GM19025 (cell line): ENCODE measurements at regions not wholly inside any gene's neighbourhood (a gene's known extent, or its start where the extent isn't known, plus 50 kb on each side); places are given as distances from the start of the nearest gene placed in this dataset.

Source experiments
- ATAC-seq: cut with Tn5 transposase; IDR thresholded peaks from one replicate; pipeline ENCODE4 v1.9.1; 2021; ENCODE audit warnings: mild to moderate bottlenecking, low read depth, moderate library complexity; ENCODE audit not compliant: unreplicated experiment

DNA sequence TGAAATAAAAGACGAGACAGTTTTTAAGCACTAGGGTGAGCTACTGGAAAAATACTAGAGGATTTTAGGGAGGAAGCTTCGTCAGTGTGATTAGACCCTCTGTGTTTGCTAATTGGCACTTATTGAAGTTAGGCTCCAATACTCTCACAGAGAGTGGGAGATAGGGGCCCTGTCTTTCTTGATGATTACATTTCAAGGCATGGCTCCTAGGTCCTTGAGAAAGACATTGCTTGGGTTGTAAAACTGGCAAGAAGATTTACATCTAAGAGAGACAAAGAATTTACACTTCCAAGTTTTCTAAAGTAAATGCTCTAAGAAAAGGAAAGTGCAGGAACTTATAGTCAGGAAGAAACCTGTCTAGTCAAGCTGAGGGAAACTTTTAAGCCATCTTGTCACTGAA, 183.2 kb downstream of the C12orf50 start:
- no peak for ATAC-seq

DNA sequence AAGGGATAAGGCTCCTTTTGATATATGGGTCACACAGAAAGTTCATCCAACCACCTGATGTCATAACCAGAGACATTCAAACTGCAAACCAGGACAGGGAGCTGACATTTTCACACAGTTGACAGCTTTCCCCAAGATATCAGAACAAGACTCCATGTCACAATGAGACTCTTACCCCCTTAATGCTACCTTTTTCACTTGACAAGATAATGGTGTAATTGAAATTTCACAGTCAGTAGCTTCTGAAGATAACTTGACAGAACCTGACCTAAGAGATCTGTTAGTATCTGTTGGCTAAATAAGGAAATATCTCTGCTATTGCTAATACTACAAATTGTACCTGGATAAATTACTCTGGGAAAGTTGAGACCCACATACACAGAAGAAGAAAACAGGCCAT, 187.3 kb downstream of the C12orf50 start:
- no peak for ATAC-seq

DNA sequence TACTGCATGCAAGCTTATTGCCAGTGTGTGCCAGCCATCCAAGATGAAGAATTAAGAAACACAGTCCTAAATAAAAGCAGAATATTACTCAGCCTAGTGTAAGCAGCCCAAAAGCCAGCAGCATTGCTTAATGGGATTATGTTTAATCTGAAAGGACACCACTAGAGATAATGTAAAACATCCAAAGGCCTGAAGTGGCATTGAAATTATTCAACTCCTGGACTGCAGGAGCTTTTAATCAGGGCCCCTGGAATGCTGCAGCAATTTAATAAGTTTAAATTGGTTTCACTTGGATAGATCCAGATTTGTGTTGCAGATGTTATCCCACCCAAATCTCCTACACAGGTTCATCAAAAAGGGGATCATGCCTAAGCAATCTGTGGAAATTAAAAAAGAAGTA, 193.0 kb downstream of the C12orf50 start:
- ATAC-seq = no peak

DNA sequence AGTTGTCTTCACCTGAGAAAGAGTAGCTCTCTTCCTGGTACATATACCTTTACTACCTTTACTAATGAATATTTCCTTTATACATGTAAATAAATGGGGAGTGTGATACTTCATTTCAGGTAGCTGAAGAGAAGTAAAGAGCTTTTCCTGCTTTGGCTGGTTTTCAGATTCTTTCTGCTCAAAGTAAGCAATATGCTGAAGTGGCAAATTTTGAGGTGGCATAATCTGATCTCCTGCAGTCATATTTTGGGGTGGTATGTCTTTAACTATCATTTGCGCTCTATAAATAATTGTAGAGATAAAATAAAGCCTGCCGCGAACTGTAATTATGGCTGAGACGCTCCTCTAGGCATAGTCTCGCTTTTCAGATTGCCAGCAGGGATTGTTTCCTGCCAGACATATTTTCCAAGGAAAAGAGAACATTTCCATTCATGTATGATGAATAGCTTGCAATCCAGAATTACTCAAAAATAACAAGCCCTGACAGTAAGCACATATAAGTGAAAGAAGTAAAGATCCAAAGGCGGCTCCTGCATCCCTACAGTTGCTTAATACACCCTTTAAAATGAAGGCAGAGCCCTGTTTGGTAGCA, 200.7 kb downstream of the C12orf50 start:
- ATAC-seq = no peak

DNA sequence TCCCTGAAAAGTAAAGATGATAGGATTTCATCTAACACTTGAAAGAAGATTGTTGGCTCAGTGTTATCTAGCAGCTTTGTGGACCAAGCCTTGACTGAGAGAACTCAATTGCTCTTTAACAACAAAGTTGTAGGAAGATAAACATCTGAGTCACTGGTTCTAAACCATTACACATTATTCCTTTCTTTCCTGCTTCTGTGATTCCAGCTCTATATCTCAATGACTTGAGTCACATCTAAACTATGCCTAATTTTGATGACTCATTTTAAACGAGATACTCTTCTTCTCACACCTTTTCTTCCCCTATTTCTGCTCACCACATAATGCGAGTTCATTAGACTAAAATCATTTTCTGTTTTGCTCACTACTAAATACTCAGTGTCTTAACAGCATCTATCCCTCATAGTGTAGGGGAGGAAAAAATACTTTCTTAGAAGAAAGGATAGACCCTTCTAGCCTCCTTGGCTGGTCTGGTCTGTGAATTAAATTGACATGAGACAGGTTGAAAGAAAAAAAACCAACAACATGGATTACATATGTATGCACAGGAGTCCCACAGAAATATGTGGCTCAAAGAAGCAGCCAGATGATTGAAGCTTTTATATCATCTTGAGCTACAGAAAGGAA, 201.4 kb downstream of the C12orf50 start:
- ATAC-seq = no peak

DNA sequence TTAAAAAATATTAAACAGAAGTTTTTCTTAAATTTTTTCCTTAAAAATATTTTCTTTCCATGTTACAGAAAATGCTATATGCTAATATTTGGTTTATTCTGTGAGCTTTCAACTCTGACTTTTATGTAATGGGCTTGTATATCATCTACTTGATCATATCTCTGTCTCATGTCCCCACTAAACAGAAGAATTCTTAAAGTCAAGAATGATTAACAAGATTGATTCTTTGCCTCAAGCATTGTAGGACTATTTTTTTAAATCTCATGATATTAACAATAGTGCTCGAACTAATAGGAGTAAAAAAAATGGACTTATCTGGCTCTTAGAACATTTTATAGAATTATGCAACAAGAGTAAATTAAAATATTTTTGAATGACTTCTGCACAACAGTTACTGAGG, 206.3 kb downstream of the C12orf50 start:
- no peak for ATAC-seq

DNA sequence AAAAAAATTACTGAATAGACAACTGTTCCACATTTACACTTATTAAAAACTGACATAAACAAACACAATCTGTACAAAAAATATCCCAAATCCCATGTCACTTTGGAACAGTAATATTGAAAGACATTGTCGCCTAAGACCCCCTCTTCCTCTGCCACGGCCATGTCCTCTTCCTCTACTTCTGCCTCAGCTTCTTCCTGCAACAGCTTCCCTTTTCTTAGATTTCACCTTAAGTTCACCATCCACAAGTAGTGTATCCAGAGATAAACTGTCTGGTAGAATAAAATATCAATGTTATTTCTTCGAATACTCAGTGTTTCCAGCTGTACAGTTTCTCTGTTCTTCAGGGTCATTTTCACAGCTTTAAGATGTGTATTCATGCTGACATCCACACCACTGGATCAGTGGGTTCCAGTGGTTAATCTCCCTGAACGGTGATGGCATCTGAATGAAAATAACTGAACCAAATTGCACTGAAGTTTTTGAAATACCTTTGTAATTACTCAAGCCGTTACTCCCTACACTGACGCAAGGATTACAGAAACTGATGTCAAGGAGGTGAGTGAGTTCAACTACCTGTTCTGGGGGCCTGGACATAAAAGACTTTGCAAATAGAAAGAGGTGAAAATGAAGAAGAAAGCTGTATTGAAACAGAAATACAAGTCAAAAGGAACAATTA, 208.5 kb downstream of the C12orf50 start:
- no peak for ATAC-seq

DNA sequence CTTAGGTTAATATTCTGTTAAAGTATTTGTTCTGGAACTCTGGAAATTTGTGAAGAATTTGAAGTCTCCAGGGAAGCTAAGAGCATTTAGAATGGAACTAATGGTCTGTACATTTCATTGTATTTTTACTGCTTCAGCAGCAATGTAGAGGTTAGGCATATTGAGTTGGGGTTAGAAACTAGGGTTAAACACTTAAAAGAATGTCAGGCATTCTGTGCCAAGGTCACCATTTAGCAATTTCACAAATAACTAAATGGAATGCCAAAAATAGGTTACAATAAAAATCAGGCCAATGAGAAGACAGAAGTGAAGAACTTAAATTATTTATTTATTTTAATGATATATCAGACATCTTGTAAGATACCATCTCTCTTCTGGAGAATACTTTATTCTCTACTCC, 210.8 kb downstream of the C12orf50 start:
- no peak for ATAC-seq

DNA sequence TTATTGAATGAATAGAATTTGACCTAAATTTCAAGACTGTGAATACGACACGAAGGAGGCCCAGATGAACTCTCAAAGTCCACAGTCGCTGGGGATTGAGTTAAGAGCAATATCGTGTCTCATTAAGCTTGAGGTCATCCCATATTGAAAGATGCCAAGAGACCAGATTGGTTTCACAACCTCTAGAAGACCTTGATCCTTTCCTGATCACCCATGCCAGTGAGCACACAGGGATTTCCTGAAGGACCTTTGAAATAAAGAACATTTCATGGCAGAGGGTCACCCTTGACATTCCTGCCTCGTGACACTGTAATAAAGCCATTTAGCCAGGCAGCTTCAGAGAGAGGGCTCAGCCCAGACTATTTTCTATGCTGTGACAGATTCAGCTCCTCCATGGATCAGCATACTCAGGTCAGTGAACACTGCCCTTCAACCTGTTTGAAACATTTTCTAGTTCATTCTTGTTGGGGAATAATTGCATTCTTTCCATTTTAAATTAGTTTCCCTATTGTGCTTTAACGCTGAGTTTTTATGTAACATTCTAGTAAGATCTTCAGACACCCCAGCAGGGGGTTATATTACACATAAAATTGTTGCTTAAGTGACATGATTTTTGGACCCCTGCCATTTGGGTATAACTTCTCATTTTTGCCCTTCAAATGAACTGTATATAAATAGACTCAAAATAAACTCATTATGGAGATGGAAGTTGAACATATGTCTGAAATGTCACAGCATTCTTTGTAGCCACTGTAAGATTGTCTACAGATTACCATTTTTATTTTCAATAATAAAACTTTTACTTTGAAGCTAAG, 213.2 kb downstream of the C12orf50 start:
- no peak for ATAC-seq

DNA sequence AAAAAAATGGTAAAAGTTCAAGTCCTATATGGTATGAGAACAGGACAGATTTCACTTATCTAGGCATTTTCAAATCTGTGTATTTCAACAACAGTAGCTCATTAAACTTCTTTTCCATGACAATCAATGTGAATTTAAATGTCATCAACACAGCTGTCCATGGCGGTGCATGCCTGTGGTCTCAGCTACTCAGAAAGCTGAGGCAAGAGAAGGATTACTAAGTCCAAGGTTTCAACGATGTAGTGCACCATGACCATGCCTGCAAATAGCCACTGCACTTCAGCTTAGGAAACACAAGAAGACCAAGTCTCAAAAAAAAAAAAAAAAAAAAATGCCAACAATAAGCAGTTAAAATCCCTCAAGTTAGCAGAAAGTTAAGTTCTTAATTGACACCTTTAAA, 214.6 kb downstream of the C12orf50 start:
- no peak for ATAC-seq

DNA sequence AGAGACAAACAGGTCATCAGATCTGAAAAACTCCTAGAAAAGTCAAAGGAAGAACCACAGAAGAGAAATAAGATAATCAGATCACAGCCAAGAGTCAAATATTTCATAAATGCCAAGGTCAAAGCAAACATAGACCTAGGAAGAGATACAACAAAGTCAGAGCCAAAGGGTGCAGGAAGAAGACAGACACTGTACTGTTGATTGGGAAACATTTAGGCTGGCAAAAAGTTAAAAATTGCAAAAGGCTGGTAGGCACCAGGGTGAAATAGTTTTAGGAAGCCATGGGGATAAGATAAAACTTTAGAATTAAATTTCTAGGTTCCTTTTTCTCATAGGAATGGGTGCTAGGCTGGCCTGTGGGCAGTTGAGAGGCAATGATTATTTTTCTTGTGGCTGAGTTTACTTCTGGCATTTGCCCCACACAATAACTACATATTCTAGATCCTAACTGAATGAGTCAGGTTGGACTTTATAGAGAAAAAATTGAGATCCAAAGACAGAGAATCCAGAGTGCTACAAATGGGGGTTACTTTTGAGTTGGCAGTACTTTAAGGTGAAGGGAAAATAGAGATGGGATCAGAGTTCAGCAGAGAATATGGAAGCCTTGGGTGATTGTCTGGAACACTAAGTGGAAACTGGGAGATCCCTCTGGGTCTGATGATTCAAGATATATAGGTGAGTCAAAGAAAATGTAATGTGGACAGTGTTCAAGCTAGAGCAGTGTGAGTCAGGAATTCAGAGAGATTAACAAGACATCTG, 215.5 kb downstream of the C12orf50 start:
- ATAC-seq = no peak

DNA sequence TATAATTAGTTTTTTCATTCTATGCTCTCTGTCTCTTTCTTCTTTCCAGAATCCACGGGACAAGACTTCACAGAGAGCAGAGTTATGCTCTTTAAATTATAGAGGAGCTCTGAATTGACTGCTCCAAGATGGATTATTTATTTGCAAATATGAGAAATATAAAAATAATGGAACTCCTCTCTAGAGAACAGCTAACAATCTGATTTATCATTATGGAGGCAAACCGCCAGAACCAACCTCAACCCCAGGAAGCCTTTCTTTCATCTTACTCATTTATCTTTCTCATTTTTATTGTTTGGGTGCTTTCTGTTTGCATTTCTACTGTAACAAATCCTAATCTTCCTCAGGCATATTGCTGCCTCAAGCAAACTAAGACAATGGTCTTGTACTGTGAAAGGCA, 216.5 kb downstream of the C12orf50 start:
- ATAC-seq = no peak

DNA sequence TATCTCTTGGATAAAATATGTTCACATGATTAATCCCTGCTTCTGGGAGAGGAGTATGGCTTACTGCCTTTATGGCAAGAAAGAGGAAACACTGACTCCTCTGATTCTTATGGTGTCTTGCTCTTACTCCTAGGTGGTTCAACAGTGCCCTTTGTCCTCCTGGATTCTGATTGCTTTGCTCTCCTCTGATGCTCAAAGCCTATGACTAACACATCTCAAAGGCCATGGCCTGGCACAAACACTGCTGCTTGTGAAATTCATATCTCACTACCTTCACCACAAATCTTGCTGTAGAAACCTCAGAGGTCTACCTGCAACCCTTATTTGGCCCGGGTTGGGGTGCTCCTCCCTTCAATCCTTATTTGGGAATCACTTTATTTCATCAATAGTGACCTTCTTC, 217.2 kb downstream of the C12orf50 start:
- no peak for ATAC-seq

DNA sequence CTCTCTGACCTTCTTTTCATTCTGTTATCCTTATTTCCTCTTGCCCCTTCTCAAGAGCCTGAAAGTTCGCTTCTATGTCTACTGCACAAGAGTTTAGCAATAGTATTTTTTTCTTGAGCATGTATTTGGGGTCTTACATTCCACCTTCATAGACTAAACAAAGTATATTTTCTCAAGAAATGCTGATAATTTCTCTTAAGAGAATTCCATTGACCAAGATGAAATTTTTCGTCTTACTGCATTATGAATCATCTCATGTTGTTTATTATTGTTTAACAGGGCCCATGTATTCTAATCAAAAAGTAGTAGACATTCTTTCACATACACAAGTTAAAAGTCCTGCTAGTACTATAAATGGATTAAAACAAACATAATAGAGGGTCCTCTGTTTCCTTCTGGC, 219.3 kb downstream of the C12orf50 start:
- no peak for ATAC-seq

DNA sequence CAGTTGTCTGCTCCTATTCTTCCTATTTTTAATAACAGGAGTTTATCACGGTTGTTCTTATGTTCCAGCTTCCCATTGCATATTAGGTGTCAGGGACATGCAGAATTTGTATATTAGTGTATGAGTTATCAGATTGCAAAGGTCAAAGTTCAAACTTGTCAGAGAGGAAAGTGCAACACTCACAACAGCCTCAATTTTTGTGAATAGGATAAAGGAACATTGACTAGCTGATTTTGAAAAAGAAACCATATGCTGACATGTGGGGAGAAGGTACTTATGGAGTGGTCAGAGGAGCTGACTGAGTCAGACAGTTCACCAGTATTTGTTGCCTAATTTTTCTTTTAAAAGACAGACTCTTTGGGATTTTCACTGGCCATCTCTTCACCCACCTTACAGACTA, 222.1 kb downstream of the C12orf50 start:
- no peak for ATAC-seq

DNA sequence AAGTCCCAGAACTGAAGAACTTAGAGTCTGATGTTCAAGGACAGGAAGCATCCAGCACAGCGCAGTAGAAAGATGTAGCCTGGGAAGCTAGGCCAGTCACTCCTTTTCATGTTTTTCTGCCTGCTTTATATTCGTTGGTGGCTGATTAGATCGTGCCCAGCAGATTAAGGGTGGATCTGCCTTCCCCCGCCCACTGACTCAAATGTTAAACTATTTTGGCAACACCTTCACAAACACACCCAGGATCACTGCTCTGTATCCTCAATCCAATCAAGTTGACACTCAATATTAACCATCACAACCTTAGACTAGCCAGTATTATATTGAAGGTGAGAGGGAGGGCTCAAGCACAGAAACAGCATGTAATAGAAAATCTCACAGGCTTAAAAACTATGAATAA, 222.9 kb downstream of the C12orf50 start:
- ATAC-seq = no peak

DNA sequence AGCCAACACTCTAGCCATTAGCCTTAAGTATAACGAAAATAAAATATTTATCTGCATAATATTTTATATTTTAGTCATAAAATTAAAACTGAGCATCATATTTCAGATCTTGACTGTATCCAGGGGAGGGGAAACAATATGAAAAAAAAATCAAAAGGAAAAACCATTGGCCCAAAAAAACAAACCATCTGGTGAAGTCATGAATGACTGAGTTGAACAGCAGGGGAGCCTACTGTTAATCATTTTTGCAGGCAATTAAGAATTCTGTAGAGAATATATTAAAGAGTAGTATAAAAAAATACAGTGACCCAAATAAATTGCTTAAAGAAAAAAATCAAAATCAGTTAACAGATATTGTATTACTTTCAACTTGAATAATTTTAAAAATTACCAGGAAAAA, 224.8 kb downstream of the C12orf50 start:
- ATAC-seq = no peak

DNA sequence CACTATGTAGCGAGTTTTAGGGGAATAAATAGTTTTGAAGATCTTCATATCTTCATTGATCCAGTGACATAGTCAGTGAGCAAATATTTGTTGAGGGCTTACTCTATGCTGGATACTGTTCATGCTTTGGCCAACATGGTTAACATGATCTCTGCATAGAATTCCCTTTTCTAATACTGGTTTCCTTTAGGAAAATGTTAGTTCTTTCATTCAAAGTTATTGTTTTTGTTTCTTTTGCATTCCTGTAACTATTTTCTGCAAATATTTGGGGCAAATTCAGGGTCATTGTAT, 226.5 kb downstream of the C12orf50 start:
- no peak for ATAC-seq

DNA sequence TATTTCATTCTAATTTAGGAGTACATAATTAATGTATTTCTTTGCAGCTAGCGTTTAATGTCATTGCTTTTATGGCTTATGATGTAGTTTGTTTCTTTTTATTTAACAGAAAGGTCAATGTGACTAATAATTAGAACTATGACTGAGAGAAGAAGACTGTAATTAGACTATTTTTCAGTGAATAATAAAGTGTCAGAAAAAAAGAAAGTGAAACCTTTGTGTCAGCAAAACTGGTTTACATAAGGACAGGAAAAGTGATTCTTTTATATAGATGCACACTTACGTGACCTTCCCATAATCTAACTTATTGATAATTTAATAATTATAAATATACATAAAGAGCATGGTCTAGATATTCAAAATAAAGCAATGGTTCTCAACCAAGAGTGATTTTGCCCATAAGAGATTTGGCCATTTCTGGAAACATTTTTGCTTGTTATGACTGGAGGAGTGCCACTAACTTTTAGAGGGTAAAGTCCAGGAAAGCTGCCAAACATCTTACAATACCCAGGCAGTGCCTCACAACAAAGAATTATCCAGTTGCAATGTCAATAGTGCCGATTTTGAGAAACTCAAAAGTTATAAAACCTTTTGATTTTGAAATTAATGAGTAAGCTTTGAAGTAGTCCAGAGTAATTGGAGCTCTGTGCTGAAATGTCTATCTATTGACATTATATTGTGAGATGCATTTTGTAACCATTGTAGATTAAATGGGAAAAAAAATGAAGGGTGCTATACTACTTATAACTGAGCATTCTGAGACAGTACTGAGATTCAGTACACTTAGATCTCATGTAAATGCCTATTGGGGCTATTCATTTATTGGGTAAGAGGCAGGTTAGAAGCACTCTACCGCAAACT, 227.1 kb downstream of the C12orf50 start:
- ATAC-seq = no peak

DNA sequence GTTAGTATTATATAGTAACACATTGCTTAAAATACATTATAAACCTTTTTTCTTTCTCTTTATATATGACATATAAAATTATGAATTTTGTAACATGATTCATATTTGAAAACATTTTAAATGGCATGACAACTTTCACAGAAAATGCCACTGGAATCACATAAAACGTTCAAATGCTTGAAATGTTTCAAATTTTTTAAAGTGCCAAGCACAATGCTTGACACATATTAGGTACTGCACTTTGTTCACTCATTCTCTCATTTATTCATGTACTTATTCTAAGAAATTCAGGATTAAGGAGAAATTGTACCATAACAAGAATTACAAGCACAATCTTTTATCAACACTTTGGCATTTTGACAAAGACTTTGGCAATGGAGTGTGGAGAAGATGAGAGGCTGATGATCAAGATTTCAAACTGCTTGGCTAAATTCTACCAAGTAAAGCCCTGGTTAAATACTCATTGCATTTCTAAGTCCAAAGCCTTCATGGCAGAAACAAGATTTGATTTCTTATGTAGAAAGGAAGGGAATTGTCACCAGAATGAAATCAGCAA, 232.2 kb downstream of the C12orf50 start:
- no peak for ATAC-seq
